ENCODE measurements at regions not wholly inside any gene's neighbourhood (a gene's known extent, or its start where the extent isn't known, plus 50 kb on each side); places are given as distances from the start of the nearest gene placed in this dataset.

- in situ Hi-C loops (cut with HindIII; ENCODE audit: low pct_unique_long_range_greater_than_20kb, low sequenced_read_pairs) = no loop called here
- TF ChIP-seq JUND (IDR thresholded peaks at IDR 0.05; ENCODE audit: low read depth) = no peak
- DNase-seq (ENCODE audit: low read depth in 1 of 2, low spot score in 1 of 2) = no peak
Observed at GRCh38 chr5:68405026-68405684, 189.6 kb downstream of the PIK3R1 start.

DNA sequence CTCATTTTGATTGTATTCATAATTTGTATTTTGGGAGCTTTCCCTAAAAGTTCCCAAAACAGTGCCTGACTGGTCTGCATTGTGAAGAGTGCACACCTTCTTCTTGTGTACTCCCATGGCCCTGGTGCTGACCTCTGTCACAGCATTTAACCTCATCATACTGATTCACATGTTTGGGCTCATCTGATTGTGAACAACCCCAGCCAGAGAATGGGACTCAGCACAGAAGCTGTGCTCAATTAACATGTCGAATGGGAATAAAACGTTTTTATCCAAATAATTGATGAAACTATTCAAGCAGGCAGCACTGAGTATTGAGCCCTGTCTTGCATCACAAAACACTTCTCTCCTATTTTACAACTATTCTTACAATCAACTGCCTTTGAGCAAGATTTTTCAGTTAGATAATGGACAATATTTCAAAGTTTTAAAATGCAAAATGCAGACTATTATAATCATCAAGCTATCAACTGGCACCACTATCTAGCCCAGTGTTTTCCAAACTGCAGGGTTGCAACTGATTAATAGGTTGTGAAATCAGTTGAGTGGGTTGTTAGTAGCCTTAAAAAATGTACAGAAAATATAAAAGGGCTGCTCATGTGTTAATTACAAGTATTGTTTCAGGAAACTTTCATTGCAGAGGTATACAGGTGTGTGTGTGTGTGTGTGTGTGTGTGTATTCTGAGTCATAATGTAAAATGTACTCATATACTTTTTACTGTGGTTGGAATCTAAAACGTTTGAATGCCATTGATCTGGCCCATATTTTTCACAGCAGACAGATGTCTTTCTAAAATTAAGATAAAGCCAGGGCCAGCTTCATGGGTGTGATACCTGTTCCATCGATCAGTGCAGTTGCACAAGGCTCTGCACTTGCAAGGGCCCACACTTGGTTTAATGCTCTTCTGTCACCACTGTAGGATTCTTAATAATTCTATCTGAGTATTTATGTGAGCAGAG is 190.5 kb downstream of the PIK3R1 start:
- no peak for DNase-seq (ENCODE audit: low read depth in 1 of 2, low spot score in 1 of 2)
- in situ Hi-C loops (cut with HindIII; ENCODE audit: low pct_unique_long_range_greater_than_20kb, low sequenced_read_pairs) = no loop called here
- no peak for TF ChIP-seq JUND (IDR thresholded peaks at IDR 0.05; ENCODE audit: low read depth)

DNA sequence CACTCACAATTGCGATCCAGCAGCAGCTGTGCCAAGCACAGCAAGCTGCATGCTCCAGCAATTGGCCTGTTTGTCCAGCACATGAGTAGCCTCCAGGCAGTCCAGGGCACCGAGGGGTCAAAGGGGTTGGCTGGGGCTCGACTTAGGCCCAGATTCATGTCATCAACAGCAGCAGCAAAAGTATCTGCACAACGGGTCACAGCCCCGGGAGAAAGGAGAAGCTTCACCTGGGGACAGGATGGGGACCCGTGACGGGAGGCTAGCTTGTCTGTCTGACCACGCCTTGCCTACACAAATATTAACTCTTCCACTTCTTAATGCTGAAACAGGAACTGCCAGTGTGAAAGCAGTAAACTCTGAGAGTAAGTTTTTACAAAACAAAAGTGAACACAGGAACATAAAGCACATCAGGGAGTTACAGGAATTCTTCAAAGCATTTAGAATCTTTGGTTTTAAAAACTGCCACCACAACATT is 191.2 kb downstream of the PIK3R1 start:
- TF ChIP-seq JUND (IDR thresholded peaks at IDR 0.05; ENCODE audit: low read depth) = no peak
- peak; percentile 11 to 58 for DNase-seq (ENCODE audit: low read depth in 1 of 2, low spot score in 1 of 2)
- in situ Hi-C loops (cut with HindIII; ENCODE audit: low pct_unique_long_range_greater_than_20kb, low sequenced_read_pairs) = no loop called here

DNA sequence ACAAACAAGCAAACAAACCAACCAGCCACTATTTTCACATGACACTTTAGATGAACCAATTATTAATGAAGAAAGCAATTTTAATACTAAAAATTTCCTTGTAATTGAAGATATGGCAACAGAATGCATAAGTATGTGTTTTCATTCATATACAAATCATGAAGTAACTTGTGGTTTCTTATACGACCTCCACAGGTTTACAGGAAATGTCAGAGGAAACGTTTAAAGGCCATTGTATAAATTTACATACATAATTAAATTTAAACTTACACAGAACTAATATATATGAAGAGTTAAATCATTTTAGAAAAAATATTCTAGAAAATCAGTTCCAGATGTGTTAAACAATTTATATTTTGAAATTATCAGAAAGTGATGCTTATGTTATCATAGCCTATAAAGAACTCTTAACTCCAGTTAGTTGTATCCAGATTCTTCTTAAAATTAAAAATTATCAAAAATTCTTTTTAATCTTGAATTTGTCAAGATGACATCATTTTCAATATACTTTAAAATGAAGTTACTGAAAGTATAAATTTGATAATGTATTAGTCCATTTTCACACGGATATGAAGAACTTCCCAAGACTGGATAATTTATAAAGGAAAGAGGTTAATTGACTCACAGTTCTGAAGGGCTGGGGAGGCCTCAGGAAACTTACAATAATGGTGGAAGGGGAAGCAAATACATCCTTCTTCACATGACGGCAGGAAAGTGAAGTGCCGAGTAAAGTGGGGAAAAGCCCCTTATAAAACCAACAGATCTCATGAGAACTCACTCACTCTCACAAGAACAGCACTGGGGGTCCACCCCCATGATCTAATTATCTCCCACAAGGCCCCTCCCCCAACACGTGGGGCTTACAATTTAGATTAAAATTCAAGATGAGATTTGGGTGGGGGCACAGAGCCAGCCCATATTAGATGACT is 192.0 kb downstream of the PIK3R1 start:
- no peak for DNase-seq (ENCODE audit: low read depth in 1 of 2, low spot score in 1 of 2)
- TF ChIP-seq JUND (IDR thresholded peaks at IDR 0.05; ENCODE audit: low read depth) = no peak
- in situ Hi-C loops (cut with HindIII; ENCODE audit: low pct_unique_long_range_greater_than_20kb, low sequenced_read_pairs) = no loop called here

DNA sequence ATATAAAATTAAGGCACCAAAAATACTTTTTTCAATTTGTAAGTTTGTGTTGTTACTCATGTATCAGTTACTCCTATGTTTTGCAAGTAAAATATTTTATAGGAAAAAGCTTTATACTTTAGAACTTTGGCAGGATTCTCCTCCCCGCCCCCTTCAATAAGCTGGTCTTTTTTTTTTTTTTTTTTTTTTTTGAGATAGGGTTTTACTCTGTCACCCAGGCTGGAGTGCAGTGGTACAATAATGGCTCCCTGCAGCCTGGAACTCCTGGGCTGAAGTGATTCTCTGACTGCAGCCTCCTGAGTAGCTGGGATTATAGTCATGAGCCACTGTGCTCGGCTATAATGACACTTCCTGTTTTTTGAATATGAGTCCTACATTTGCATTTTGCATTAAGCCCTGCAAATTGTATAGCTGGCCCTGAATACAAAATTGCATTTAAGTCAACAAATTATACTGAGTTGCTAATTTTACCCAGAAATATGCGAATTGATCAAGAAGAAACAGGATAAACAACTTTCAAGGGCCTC is 192.9 kb downstream of the PIK3R1 start:
- TF ChIP-seq JUND (IDR thresholded peaks at IDR 0.05; ENCODE audit: low read depth) = no peak
- in situ Hi-C loops (cut with HindIII; ENCODE audit: low pct_unique_long_range_greater_than_20kb, low sequenced_read_pairs) = no loop called here
- no peak for DNase-seq (ENCODE audit: low read depth in 1 of 2, low spot score in 1 of 2)

DNA sequence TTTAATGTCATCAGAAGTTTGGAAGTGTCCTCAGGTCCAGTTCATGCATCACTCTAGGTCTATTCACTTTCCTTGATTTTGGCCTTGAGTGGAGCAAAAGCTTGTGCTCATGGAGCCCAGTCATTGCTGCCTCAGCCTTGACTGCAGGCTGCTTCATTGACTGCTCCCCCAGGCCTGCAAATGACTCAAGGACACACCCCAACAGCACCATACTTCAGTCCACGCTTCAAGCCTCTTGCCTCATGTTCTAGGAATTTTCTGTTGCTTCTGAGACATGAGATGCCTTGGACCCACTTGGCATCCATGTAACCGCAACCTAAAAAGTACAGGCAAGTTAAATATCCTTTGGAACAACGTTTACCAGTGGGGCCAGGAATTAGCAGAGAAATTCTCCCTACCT is 193.7 kb downstream of the PIK3R1 start:
- in situ Hi-C loops (cut with HindIII; ENCODE audit: low pct_unique_long_range_greater_than_20kb, low sequenced_read_pairs) = no loop called here
- no peak for TF ChIP-seq JUND (IDR thresholded peaks at IDR 0.05; ENCODE audit: low read depth)
- no peak for DNase-seq (ENCODE audit: low read depth in 1 of 2, low spot score in 1 of 2)

GRCh38 chr5:68411161-68411560 is 195.6 kb downstream of the PIK3R1 start:
- in situ Hi-C loops (cut with HindIII; ENCODE audit: low pct_unique_long_range_greater_than_20kb, low sequenced_read_pairs) = no loop called here
- no peak for TF ChIP-seq JUND (IDR thresholded peaks at IDR 0.05; ENCODE audit: low read depth)
- DNase-seq (ENCODE audit: low read depth in 1 of 2, low spot score in 1 of 2) = no peak

DNA sequence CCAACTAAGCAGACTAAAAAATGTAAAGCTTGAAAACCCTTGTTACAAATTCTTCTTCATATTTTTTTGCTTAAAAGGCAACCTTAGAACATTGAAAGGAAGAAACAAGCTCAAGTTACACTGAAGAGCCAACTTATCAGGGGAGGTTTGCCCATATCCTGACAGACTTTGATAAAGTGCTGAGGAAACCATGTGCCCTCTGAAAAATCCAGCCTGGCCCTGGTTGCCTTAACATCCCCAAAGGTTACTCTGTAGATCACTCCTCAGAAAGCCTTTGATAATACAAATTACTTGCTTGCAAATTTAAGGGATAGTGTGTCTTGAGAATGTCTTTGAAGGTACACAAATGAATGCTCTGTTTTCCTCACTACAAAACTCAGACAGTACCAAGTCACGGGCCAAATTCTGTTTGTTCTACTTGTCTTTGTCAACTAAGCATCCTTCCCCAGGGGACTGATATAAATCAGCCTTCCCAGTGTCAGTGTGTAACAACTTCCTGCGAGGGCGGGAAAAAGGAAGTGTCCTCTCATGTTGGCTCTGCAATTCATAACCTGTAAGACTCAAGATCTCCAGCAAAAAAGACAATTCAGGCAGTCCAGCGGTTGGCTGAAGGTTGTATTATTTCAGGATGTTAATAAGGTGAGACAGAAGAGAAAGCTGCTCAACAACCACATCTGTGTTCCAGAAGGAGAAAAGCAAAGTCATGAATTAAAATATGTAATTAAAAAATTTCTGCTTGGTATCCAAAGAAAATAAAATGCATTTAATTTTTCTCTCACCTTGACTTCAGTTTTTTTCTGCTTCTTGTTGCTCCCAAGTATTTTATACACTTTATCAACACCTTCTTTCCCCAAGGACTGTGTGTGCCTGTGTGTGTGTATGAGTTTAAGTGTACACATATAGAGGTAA is 199.9 kb downstream of the PIK3R1 start:
- in situ Hi-C loops (cut with HindIII; ENCODE audit: low pct_unique_long_range_greater_than_20kb, low sequenced_read_pairs) = no loop called here
- peak in 1 of 2 experiments; percentile 53 for DNase-seq (ENCODE audit: low read depth in 1 of 2, low spot score in 1 of 2)
- no peak for TF ChIP-seq JUND (IDR thresholded peaks at IDR 0.05; ENCODE audit: low read depth)

- in situ Hi-C loops (cut with HindIII; ENCODE audit: low pct_unique_long_range_greater_than_20kb, low sequenced_read_pairs) = no loop called here
Observed at GRCh38 chr5:68416714-68417113, 201.2 kb downstream of the PIK3R1 start.

DNA sequence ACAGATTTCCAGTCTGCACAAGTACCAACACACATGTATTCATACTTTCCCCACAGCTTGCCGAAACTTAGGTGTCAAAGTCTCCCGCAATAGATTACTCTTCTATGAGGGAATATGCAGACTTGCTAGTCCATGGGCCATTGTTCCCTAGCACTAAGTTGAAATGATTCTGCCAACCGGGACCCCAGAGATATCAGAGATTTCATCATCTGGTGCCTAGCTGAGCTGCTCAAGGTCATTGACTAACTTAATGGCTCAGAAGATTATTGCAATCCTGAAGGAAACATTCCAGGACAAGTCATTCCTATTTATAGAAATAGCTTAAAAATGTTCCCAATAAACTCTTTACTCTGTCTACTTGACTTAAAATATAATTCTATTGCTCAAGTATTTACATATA is 202.6 kb downstream of the PIK3R1 start:
- in situ Hi-C loops (cut with HindIII; ENCODE audit: low pct_unique_long_range_greater_than_20kb, low sequenced_read_pairs) = no loop called here
- no peak for DNase-seq (ENCODE audit: low read depth in 1 of 2, low spot score in 1 of 2)
- TF ChIP-seq JUND (IDR thresholded peaks at IDR 0.05; ENCODE audit: low read depth) = no peak

More at GRCh38 chr5:68416714-68417113, 201.2 kb downstream of the PIK3R1 start:
- DNase-seq (ENCODE audit: low read depth in 1 of 2, low spot score in 1 of 2) = no peak
- TF ChIP-seq JUND (IDR thresholded peaks at IDR 0.05; ENCODE audit: low read depth) = no peak

DNA sequence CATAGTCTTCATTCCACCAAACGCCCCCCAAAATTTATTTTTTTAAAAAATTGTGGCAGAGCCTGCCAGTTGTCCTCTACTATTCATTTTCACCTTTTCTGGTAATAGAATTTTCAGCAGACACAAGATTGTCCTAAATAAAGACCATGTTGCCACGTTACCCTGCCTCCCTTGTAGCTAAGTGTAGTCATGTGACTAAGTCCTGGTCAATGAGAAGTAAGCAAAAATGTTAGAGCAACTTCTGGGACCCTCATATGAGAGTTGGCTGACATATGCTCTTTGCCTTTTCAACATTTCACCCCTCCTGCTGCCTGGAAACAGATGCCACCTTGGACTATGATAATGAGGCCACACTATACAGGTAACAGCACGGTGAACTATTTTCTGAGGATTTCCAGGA is 203.1 kb downstream of the PIK3R1 start:
- in situ Hi-C loops (cut with HindIII; ENCODE audit: low pct_unique_long_range_greater_than_20kb, low sequenced_read_pairs) = no loop called here
- DNase-seq (ENCODE audit: low read depth in 1 of 2, low spot score in 1 of 2) = no peak
- TF ChIP-seq JUND (IDR thresholded peaks at IDR 0.05; ENCODE audit: low read depth) = no peak

Data from T47D (cell line).